ENCODE measurements at regions not wholly inside any gene's neighbourhood (a gene's known extent, or its start where the extent isn't known, plus 50 kb on each side); places are given as distances from the start of the nearest gene placed in this dataset.
A peak's percentile ranks its signal among the peaks of the same experiment; 100 is the strongest.

DNA sequence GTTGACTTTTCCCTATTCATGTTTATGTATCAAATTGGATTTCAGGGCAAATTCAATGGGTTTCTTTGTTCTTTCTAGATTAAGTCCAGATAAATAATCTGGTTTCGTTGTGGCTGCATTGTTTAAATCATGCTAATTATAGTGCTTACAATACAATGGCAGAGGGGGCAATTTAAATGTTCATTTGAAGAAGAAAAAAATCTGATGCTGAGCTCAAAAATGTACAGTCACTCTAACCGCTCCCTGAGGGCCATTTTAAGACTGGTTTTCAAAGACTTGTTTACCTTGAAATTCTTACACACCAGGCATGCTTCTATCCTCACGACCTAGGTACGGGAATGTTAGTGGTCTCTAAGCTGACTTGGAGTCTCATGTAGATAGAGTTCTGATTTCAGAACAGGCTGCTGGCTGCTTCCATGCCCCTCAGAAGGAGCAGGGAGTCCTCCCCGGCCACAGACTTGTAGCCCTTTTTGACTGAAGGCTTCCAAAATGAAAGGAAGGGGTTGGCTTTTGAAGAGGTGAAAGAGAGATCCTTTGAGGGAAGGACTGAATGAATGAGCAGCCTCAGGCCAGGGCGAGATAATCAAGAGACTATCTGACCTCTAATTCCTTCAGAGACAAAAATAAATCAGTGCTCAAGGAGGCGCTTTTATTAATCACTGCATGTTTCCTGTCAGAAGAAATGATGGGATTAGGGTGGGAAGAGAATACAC, 86.1 kb upstream of the ZNF217 start:
- no peak for TF ChIP-seq CTCF (IDR thresholded peaks at IDR 0.05; ENCODE audit: insufficient read depth, low read depth, low read length)
- H3K4me3 ChIP-seq (ENCODE audit: low read depth, low read length), result no peak overlapping the region
- DNase-seq (ENCODE audit: low read depth), result peak; percentile 14

- peak; percentile 76 for DNase-seq (ENCODE audit: low read depth)
- TF ChIP-seq CTCF (IDR thresholded peaks at IDR 0.05; ENCODE audit: insufficient read depth, low read depth, low read length), result no peak
- no peak overlapping the region for H3K4me3 ChIP-seq (ENCODE audit: low read depth, low read length)
Measured at GRCh38 chr20:53678990-53679596, 85.5 kb upstream of the ZNF217 start.

GRCh38 chr20:53678315-53678989, 84.8 kb upstream of the ZNF217 start:
- H3K4me3 ChIP-seq (ENCODE audit: low read depth, low read length), result no peak overlapping the region
- TF ChIP-seq CTCF (IDR thresholded peaks at IDR 0.05; ENCODE audit: insufficient read depth, low read depth, low read length), result peak; percentile 18
- peak; percentile 19 for DNase-seq (ENCODE audit: low read depth)

DNA sequence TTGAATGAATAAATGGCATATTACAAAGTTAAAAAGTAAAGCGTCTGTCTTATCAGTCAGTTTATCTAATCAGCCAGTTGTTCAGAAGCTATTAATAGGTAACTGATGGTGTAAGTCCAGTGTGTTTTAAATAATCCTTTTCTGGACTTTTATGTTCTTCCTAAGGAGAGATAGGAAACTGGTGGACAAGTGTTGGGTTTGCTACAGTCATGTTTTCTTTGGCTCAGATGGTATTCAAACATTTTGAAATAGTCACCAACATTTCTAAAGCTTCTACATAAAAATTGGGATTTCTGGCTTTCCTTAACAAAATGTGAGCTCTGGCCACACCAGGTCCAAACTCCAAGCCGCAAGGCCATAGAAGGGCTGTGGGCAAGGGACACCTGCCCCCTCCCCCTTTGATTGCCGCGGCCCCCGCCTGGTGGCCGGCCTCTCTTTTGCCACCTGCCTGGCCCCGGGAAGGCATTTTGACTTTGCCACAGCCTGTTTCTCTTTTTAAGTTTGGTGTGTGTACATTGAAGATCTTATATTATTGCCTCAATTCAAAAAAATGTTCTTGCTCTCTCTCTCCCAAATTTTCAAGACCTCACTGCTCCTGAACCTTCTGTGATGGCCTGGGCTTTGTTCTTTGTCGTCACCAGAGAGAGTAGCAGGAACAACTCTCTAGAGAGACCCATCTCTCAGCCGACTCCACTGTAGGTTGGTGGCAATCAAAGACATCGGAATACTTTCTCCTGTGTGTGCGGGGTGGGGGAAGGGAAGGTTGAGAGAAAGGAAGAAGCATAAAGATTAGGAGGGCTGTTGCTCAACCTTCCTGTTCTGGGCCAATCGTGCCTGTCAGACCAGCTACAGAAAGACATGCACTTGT, 84.0 kb upstream of the ZNF217 start:
- no peak for TF ChIP-seq CTCF (IDR thresholded peaks at IDR 0.05; ENCODE audit: insufficient read depth, low read depth, low read length)
- H3K4me3 ChIP-seq (ENCODE audit: low read depth, low read length), result no peak overlapping the region
- DNase-seq (ENCODE audit: low read depth), result peak; percentile 79

DNA sequence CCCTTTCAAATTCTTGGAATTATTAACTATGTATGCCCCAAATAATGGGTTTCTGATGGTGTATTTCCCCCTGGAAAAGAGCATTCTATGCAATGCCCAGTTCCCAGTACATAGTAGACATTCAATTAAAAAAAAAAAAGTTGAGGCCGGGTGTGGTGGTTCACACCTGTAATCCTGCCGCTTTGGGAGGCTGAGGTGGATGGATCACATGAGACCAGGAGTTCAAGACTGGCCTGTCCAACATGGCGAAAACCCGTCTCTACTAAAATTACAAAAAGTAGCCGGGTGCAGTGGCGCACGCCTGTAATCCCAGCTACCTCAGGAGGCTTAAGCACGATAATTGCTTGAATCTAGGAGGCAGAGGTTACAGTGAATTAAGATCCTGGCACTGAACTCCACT, 83.3 kb upstream of the ZNF217 start:
- no peak overlapping the region for H3K4me3 ChIP-seq (ENCODE audit: low read depth, low read length)
- DNase-seq (ENCODE audit: low read depth), result no peak
- TF ChIP-seq CTCF (IDR thresholded peaks at IDR 0.05; ENCODE audit: insufficient read depth, low read depth, low read length), result no peak

DNA sequence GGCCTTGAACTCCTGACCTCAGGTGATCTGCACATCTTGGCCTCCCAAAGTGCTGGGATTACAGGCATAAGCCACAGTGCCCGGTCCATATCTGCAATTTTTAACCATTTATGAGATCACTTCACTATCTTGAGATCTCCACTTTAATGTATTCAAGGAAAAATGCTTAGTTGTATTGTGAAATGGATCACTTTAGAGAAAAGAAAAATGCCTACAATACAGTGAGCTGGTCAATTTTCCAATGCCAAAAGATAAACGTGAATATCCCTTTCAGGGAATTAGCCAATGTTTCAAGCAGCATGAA, 82.8 kb upstream of the ZNF217 start:
- no peak for TF ChIP-seq CTCF (IDR thresholded peaks at IDR 0.05; ENCODE audit: insufficient read depth, low read depth, low read length)
- DNase-seq (ENCODE audit: low read depth), result no peak

More for the DNA sequence above, 82.8 kb upstream of the ZNF217 start:
- no peak overlapping the region for H3K4me3 ChIP-seq (ENCODE audit: low read depth, low read length)

All from fibroblast of villous mesenchyme (primary cell).